HG03139 (cell line): ENCODE measurements at regions not wholly inside any gene's neighbourhood (a gene's known extent, or its start where the extent isn't known, plus 50 kb on each side); places are given as distances from the start of the nearest gene placed in this dataset.

Experiments used
- ATAC-seq: cut with Tn5 transposase; IDR thresholded peaks from one replicate; pipeline ENCODE4 v1.9.1; 2021; ENCODE audit not compliant: unreplicated experiment

GRCh38 chr20:6499566-6499965 is 267.9 kb upstream of the BMP2 start:
- ATAC-seq, result no peak

GRCh38 chr20:6496874-6497273 is 270.6 kb upstream of the BMP2 start:
- no peak for ATAC-seq

GRCh38 chr20:6495907-6496306 is 271.6 kb upstream of the BMP2 start:
- ATAC-seq, result no peak

- no peak for ATAC-seq
Observed at GRCh38 chr20:6492271-6493055, 275.0 kb upstream of the BMP2 start.

- ATAC-seq, result no peak
Observed at GRCh38 chr20:6490849-6491248, 276.6 kb upstream of the BMP2 start.

- ATAC-seq, result no peak
Observed at GRCh38 chr20:6489361-6490171, 277.9 kb upstream of the BMP2 start.

- no peak for ATAC-seq
Observed at GRCh38 chr20:6485351-6485750, 282.1 kb upstream of the BMP2 start.

- ATAC-seq, result no peak
Observed at GRCh38 chr20:6483727-6484126, 283.8 kb upstream of the BMP2 start.

GRCh38 chr20:6482486-6482885 is 285.0 kb upstream of the BMP2 start:
- no peak for ATAC-seq

- no peak for ATAC-seq
Observed at GRCh38 chr20:6480328-6481200, 286.9 kb upstream of the BMP2 start.

GRCh38 chr20:6473197-6473596 is 294.3 kb upstream of the BMP2 start:
- no peak for ATAC-seq

GRCh38 chr20:6471871-6472270 is 295.6 kb upstream of the BMP2 start:
- no peak for ATAC-seq

GRCh38 chr20:6471110-6471647 is 296.3 kb upstream of the BMP2 start:
- ATAC-seq, result no peak

- no peak for ATAC-seq
Observed at GRCh38 chr20:6469695-6470094, 297.8 kb upstream of the BMP2 start.

- no peak for ATAC-seq
Observed at GRCh38 chr20:6468423-6469116, 298.9 kb upstream of the BMP2 start.

- ATAC-seq, result no peak
Observed at GRCh38 chr20:6467562-6467961, 299.9 kb upstream of the BMP2 start.

- no peak for ATAC-seq
Observed at GRCh38 chr20:6466075-6466810, 301.2 kb upstream of the BMP2 start.

GRCh38 chr20:6450841-6451240 is 316.6 kb upstream of the BMP2 start:
- no peak for ATAC-seq

GRCh38 chr20:6440443-6440799 is 317.6 kb upstream of the FERMT1 start:
- no peak for ATAC-seq
